KMS-11 (cell line): ENCODE measurements at regions not wholly inside any gene's neighbourhood (a gene's known extent, or its start where the extent isn't known, plus 50 kb on each side); places are given as distances from the start of the nearest gene placed in this dataset.

Experiments used
- H2AFZ ChIP-seq: fragments of 200-600 bp; sonication (generic); 2 replicates; pipeline ENCODE4 v1.6.1; 2016; ENCODE audit warnings: antibody characterized with exemption, mixed run types, low read depth
- H3K27ac ChIP-seq: fragments of 200-600 bp; sonication (generic); 2 replicates; pipeline ENCODE4 v1.6.1; 2016; ENCODE audit warnings: mild to moderate bottlenecking, mixed run types
- H3K27me3 ChIP-seq: fragments of 200-600 bp; sonication (generic); 2 replicates; pipeline ENCODE4 v1.6.1; 2017; ENCODE audit warnings: mild to moderate bottlenecking, low read depth, mixed run types, moderate library complexity; ENCODE audit not compliant: insufficient read depth
- H3K36me3 ChIP-seq: fragments of 200-600 bp; sonication (generic); 2 replicates; pipeline ENCODE4 v1.6.1; 2017; ENCODE audit warnings: mild to moderate bottlenecking, mixed run types; ENCODE audit not compliant: insufficient read depth
- H3K4me1 ChIP-seq: fragments of 200-600 bp; sonication (generic); 2 replicates; pipeline ENCODE4 v1.6.1; 2016; ENCODE audit warnings: mild to moderate bottlenecking, low read depth, mixed run types; ENCODE audit not compliant: poor library complexity, severe bottlenecking
- H3K4me2 ChIP-seq: fragments of 200-600 bp; sonication (generic); 2 replicates; pipeline ENCODE4 v1.7.0; 2016; ENCODE audit warnings: mild to moderate bottlenecking, mixed run types
- H3K4me3 ChIP-seq: fragments of 200-600 bp; sonication (generic); IDR thresholded peaks from 2 replicates; pipeline ENCODE4 v1.6.1; 2017; ENCODE audit warnings: low read depth, low read length, mixed read lengths; ENCODE audit not compliant: insufficient read depth
- H3K79me2 ChIP-seq: fragments of 200-600 bp; sonication (generic); 2 replicates; pipeline ENCODE4 v1.6.1; 2016; ENCODE audit warnings: low read depth, mixed run types; ENCODE audit not compliant: insufficient read depth
- H3K9ac ChIP-seq: fragments of 200-600 bp; sonication (generic); 2 replicates; pipeline ENCODE4 v1.6.1; 2016; ENCODE audit warnings: mild to moderate bottlenecking, mixed run types
- H4K20me1 ChIP-seq: fragments of 200-600 bp; sonication (generic); 2 replicates; pipeline ENCODE4 v1.6.1; 2016; ENCODE audit warnings: mild to moderate bottlenecking, mixed run types; ENCODE audit not compliant: insufficient read depth
- CTCF ChIP-seq: fragments of 200-600 bp; sonication (generic); conservative IDR thresholded peaks from 2 replicates; pipeline ENCODE4 v1.6.1; 2017; ENCODE audit warnings: low read depth, mild to moderate bottlenecking, antibody characterized with exemption, low read length, moderate library complexity, mixed read lengths

GRCh38 chr2:59997371-59997770 is 556.1 kb downstream of the BCL11A start:
- H3K4me3 ChIP-seq = no peak overlapping the region
- H3K4me1 ChIP-seq = no peaks in the 10 kb centered on the region
- no peaks in the 10 kb centered on the region for H3K79me2 ChIP-seq
- no peak overlapping the region for H2AFZ ChIP-seq
- no peaks in the 10 kb centered on the region for H3K36me3 ChIP-seq
- H3K9ac ChIP-seq = no peak overlapping the region
- H3K4me2 ChIP-seq = no peak overlapping the region
- H3K27me3 ChIP-seq = no peaks in the 10 kb centered on the region
- no peak overlapping the region for H3K27ac ChIP-seq
- no peaks in the 10 kb centered on the region for H4K20me1 ChIP-seq
- no peak for TF ChIP-seq CTCF

GRCh38 chr2:59996855-59997254 is 556.6 kb downstream of the BCL11A start:
- H3K9ac ChIP-seq = no peak overlapping the region

GRCh38 chr2:59993726-59994125 is 559.7 kb downstream of the BCL11A start:
- H3K4me2 ChIP-seq = no peak overlapping the region

More at GRCh38 chr2:59996855-59997254, 556.6 kb downstream of the BCL11A start:
- H3K4me2 ChIP-seq = no peak overlapping the region
- H3K4me1 ChIP-seq = no peaks in the 10 kb centered on the region
- no peak overlapping the region for H2AFZ ChIP-seq
- H3K36me3 ChIP-seq = no peaks in the 10 kb centered on the region
- no peak overlapping the region for H3K4me3 ChIP-seq
- H3K79me2 ChIP-seq = no peaks in the 10 kb centered on the region
- no peak for TF ChIP-seq CTCF
- H3K27me3 ChIP-seq = no peaks in the 10 kb centered on the region
- no peaks in the 10 kb centered on the region for H4K20me1 ChIP-seq
- H3K27ac ChIP-seq = no peak overlapping the region

GRCh38 chr2:59988341-59988740 is 565.1 kb downstream of the BCL11A start:
- H3K79me2 ChIP-seq = no peaks in the 10 kb centered on the region
- H3K27me3 ChIP-seq = no peaks in the 10 kb centered on the region
- no peaks in the 10 kb centered on the region for H3K4me1 ChIP-seq
- no peak overlapping the region for H3K27ac ChIP-seq
- TF ChIP-seq CTCF = no peak
- H3K4me2 ChIP-seq = no peak overlapping the region
- no peak overlapping the region for H3K4me3 ChIP-seq
- H3K36me3 ChIP-seq = no peaks in the 10 kb centered on the region
- H3K9ac ChIP-seq = no peak overlapping the region
- H2AFZ ChIP-seq = no peak overlapping the region
- no peaks in the 10 kb centered on the region for H4K20me1 ChIP-seq

More at GRCh38 chr2:59993726-59994125, 559.7 kb downstream of the BCL11A start:
- H3K4me3 ChIP-seq = no peak overlapping the region
- H3K27me3 ChIP-seq = no peaks in the 10 kb centered on the region
- no peaks in the 10 kb centered on the region for H3K4me1 ChIP-seq
- no peaks in the 10 kb centered on the region for H4K20me1 ChIP-seq
- H3K9ac ChIP-seq = no peak overlapping the region
- H2AFZ ChIP-seq = no peak overlapping the region
- TF ChIP-seq CTCF = no peak
- H3K36me3 ChIP-seq = no peaks in the 10 kb centered on the region
- H3K27ac ChIP-seq = no peak overlapping the region
- no peaks in the 10 kb centered on the region for H3K79me2 ChIP-seq

GRCh38 chr2:59986511-59986910 is 566.9 kb downstream of the BCL11A start:
- Histone ChIP-seq H3K27ac (no peak overlapping the region), H3K36me3 (no peaks in the 10 kb centered on the region), H3K4me1 (no peaks in the 10 kb centered on the region), H3K27me3 (no peaks in the 10 kb centered on the region), H3K9ac (no peak overlapping the region), H2AFZ (no peak overlapping the region), H3K4me3 (no peak overlapping the region), H3K4me2 (no peak overlapping the region), H4K20me1 (no peaks in the 10 kb centered on the region), H3K79me2 (no peaks in the 10 kb centered on the region)
- TF ChIP-seq CTCF = no peak
